DOHH2 (cell line): ENCODE measurements at regions not wholly inside any gene's neighbourhood (a gene's known extent, or its start where the extent isn't known, plus 50 kb on each side); places are given as distances from the start of the nearest gene placed in this dataset.

ENCODE experiments used
- H3F3A ChIP-seq: fragments of 200-600 bp; sonication (generic), shearing (Covaris generic); 2 replicates; pipeline ENCODE4 v1.6.0; 2016; ENCODE audit warnings: antibody characterized with exemption, mild to moderate bottlenecking; ENCODE audit not compliant: control insufficient read depth, insufficient read depth
- H3K27ac ChIP-seq: fragments of 200-600 bp; sonication (generic); 2 replicates; pipeline ENCODE4 v1.5.1; 2014; ENCODE audit warnings: low read depth, mild to moderate bottlenecking, low read length, moderate library complexity
- H3K27me3 ChIP-seq: fragments of 200-600 bp; sonication (generic); 2 replicates; pipeline ENCODE4 v1.6.1; 2014; ENCODE audit warnings: mild to moderate bottlenecking, low read length, mixed read lengths; ENCODE audit not compliant: control insufficient read depth
- H3K36me3 ChIP-seq: fragments of 200-600 bp; sonication (generic); 2 replicates; pipeline ENCODE4 v1.6.1; 2014; ENCODE audit warnings: mild to moderate bottlenecking, low read length, moderate library complexity, mixed read lengths; ENCODE audit not compliant: control insufficient read depth
- H3K4me1 ChIP-seq: fragments of 200-600 bp; sonication (generic); 2 replicates; pipeline ENCODE4 v1.6.1; 2014; ENCODE audit warnings: mild to moderate bottlenecking, low read length, mixed read lengths; ENCODE audit not compliant: control insufficient read depth
- H3K4me2 ChIP-seq: fragments of 200-600 bp; sonication (generic); 2 replicates; pipeline ENCODE4 v1.6.0; 2014; ENCODE audit warnings: mild to moderate bottlenecking, low read length, moderate library complexity
- H3K4me3 ChIP-seq: fragments of 200-600 bp; sonication (generic); 2 replicates; pipeline ENCODE4 v1.5.1; 2014; ENCODE audit warnings: mild to moderate bottlenecking, low read length, mixed read lengths
- H3K79me2 ChIP-seq: fragments of 200-600 bp; sonication (generic); 2 replicates; pipeline ENCODE4 v1.6.1; 2014; ENCODE audit warnings: mild to moderate bottlenecking, low read length, mixed read lengths; ENCODE audit not compliant: control insufficient read depth
- H3K9me2 ChIP-seq: fragments of 200-600 bp; sonication (generic); replicated peaks from 2 replicates; pipeline ENCODE4 v1.6.1; 2014; ENCODE audit warnings: mild to moderate bottlenecking, low read length, mixed read lengths; ENCODE audit not compliant: control insufficient read depth
- H3K9me3 ChIP-seq: fragments of 200-600 bp; sonication (generic); 2 replicates; pipeline ENCODE4 v1.6.1; 2014; ENCODE audit warnings: antibody characterized with exemption, low read length, mixed read lengths; ENCODE audit not compliant: control insufficient read depth, insufficient read depth
- H4K20me1 ChIP-seq: fragments of 200-600 bp; sonication (generic); 2 replicates; pipeline ENCODE4 v1.6.0; 2014; ENCODE audit warnings: low read depth, mild to moderate bottlenecking, antibody characterized with exemption, low read length, moderate library complexity; ENCODE audit not compliant: control insufficient read depth, insufficient read depth
- EZH2phosphoT487 ChIP-seq: fragments of 200-600 bp; sonication (generic); IDR thresholded peaks from 2 replicates; pipeline ENCODE4 v1.6.1; 2017; ENCODE audit warnings: borderline replicate concordance, mild to moderate bottlenecking, antibody characterized with exemption, low read length, moderate library complexity, mixed read lengths
- TF ChIP-seq, protein P1 (sequence below): fragments of 200-600 bp; sonication (generic); IDR thresholded peaks from one replicate; pipeline ENCODE4 v1.5.1; 2014; ENCODE audit warnings: antibody characterized with exemption, mild to moderate bottlenecking, low read depth, low read length; ENCODE audit not compliant: poor library complexity, severe bottlenecking

DNA sequence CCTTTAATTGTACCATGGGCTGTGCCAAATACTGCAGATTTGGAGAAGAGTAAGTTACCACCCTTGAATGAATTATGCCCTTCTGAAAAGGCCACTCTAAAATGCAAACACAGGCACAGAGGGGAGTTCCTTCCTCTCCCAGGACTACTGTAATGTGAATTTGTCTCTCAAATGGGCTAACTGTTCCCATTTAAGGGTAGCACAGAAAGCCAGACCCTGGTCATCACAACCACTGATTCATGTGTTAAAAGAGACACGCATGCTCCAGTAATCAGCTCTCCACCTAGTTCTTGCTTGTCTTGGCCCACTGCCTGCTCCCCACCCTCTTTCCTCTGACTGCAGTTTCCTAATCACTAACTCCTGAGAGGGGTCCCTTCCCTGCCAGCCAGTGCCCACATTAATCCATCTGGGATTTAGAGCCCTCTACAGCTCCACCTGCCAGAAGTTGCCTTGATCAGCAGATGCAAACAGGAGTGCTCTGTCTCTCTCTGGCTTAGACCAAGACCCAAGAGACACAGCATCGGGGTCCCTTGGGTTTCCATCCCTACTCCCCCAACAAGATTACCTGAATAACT lies 382.4 kb downstream of the TMEM167A start:
- no peaks in the 10 kb centered on the region for H3K4me1 ChIP-seq
- no peak overlapping the region for H3K4me2 ChIP-seq
- H3K36me3 ChIP-seq: no peaks in the 10 kb centered on the region
- no peaks in the 10 kb centered on the region for H3K9me3 ChIP-seq
- H3K79me2 ChIP-seq: no peaks in the 10 kb centered on the region
- H3K27ac ChIP-seq: no peak overlapping the region
- no peaks in the 10 kb centered on the region for H3F3A ChIP-seq
- H4K20me1 ChIP-seq: no peaks in the 10 kb centered on the region
- no peaks in the 10 kb centered on the region for H3K9me2 ChIP-seq
- no peaks in the 10 kb centered on the region for H3K27me3 ChIP-seq
- TF ChIP-seq EZH2phosphoT487: no peak
- TF ChIP-seq, protein P1, sequence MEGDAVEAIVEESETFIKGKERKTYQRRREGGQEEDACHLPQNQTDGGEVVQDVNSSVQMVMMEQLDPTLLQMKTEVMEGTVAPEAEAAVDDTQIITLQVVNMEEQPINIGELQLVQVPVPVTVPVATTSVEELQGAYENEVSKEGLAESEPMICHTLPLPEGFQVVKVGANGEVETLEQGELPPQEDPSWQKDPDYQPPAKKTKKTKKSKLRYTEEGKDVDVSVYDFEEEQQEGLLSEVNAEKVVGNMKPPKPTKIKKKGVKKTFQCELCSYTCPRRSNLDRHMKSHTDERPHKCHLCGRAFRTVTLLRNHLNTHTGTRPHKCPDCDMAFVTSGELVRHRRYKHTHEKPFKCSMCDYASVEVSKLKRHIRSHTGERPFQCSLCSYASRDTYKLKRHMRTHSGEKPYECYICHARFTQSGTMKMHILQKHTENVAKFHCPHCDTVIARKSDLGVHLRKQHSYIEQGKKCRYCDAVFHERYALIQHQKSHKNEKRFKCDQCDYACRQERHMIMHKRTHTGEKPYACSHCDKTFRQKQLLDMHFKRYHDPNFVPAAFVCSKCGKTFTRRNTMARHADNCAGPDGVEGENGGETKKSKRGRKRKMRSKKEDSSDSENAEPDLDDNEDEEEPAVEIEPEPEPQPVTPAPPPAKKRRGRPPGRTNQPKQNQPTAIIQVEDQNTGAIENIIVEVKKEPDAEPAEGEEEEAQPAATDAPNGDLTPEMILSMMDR: no peak
- no peak overlapping the region for H3K4me3 ChIP-seq

- TF ChIP-seq, protein P1: no peak
- no peak for TF ChIP-seq EZH2phosphoT487
- no peak overlapping the region for H3K4me3 ChIP-seq
- H3K4me2 ChIP-seq: no peak overlapping the region
- no peaks in the 10 kb centered on the region for H3K9me2 ChIP-seq
- no peaks in the 10 kb centered on the region for H3K36me3 ChIP-seq
- H3K4me1 ChIP-seq: no peaks in the 10 kb centered on the region
- no peaks in the 10 kb centered on the region for H3F3A ChIP-seq
- no peaks in the 10 kb centered on the region for H3K9me3 ChIP-seq
- no peaks in the 10 kb centered on the region for H3K27me3 ChIP-seq
- H3K27ac ChIP-seq: no peak overlapping the region
- H4K20me1 ChIP-seq: no peaks in the 10 kb centered on the region
- H3K79me2 ChIP-seq: no peaks in the 10 kb centered on the region
These were observed 384.4 kb downstream of the TMEM167A start for GRCh38 chr5:82692826-82693225.

DNA sequence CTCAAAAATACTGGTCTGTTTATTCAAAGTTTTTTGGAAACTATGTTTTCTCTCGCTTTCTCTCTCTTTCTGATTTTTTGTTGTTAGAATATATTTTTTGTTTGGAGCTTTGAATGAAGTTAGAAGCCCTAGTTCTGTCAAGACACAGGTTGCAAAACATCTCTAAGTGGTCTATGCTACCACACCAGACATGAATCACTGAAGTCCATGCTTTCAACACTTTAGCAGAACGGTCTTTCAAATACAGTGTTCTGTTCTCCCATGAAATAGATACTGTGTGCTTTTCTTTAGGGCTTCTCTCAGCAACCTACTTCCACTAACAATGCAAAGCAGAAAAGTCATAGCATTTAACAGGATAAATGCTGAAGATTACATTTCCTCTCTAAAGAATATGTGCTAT lies 392.5 kb downstream of the TMEM167A start:
- Histone ChIP-seq H3K79me2 (no peaks in the 10 kb centered on the region), H3K27ac (no peak overlapping the region), H3K4me2 (no peak overlapping the region), H3K9me3 (no peaks in the 10 kb centered on the region), H3F3A (no peaks in the 10 kb centered on the region), H3K9me2 (no peaks in the 10 kb centered on the region), H3K36me3 (no peaks in the 10 kb centered on the region), H3K4me3 (no peak overlapping the region), H3K27me3 (no peaks in the 10 kb centered on the region), H4K20me1 (no peaks in the 10 kb centered on the region), H3K4me1 (no peaks in the 10 kb centered on the region)
- TF ChIP-seq, protein P1: no peak
- no peak for TF ChIP-seq EZH2phosphoT487
